Loucy (cell line): ENCODE measurements at regions not wholly inside any gene's neighbourhood (a gene's known extent, or its start where the extent isn't known, plus 50 kb on each side); places are given as distances from the start of the nearest gene placed in this dataset.

Experiments used
- H2AFZ ChIP-seq: fragments of 200-600 bp; sonication (generic); 2 replicates; pipeline ENCODE4 v1.6.0; 2016; ENCODE audit warnings: antibody characterized with exemption, mild to moderate bottlenecking, low read length, moderate library complexity
- H3F3A ChIP-seq: fragments of 200-600 bp; 2 replicates; pipeline ENCODE4 v1.6.0; 2016; ENCODE audit warnings: antibody characterized with exemption, low read depth, mild to moderate bottlenecking
- H3K27me3 ChIP-seq: fragments of 200-600 bp; sonication (generic); 2 replicates; pipeline ENCODE4 v1.6.1; 2014; ENCODE audit warnings: low read length, mild to moderate bottlenecking; ENCODE audit not compliant: insufficient read depth, poor library complexity, severe bottlenecking
- H3K36me3 ChIP-seq: fragments of 200-600 bp; sonication (generic); 2 replicates; pipeline ENCODE4 v1.6.1; 2016; ENCODE audit warnings: low read length; ENCODE audit not compliant: insufficient read depth
- H3K4me1 ChIP-seq: fragments of 200-600 bp; sonication (generic); 2 replicates; pipeline ENCODE4 v1.5.1; 2014; ENCODE audit warnings: low read length, mild to moderate bottlenecking; ENCODE audit not compliant: insufficient read depth, poor library complexity, severe bottlenecking
- H3K4me2 ChIP-seq: fragments of 200-600 bp; sonication (generic); 2 replicates; pipeline ENCODE4 v1.6.0; 2014; ENCODE audit warnings: antibody characterized with exemption, low read length, low read depth, mild to moderate bottlenecking; ENCODE audit not compliant: poor library complexity, severe bottlenecking
- H3K4me3 ChIP-seq: fragments of 200-600 bp; sonication (generic); 2 replicates; pipeline ENCODE4 v1.5.1; 2014; ENCODE audit warnings: low read length, mild to moderate bottlenecking, mixed read lengths; ENCODE audit not compliant: poor library complexity, severe bottlenecking
- H3K79me2 ChIP-seq: fragments of 200-600 bp; sonication (generic); 2 replicates; pipeline ENCODE4 v1.6.1; 2014; ENCODE audit warnings: low read length; ENCODE audit not compliant: insufficient read depth
- H3K9ac ChIP-seq: fragments of 200-600 bp; sonication (generic); 2 replicates; pipeline ENCODE4 v1.6.0; 2014; ENCODE audit warnings: mild to moderate bottlenecking, low read depth, low read length, moderate library complexity; ENCODE audit not compliant: poor library complexity, severe bottlenecking
- H3K9me2 ChIP-seq: fragments of 200-600 bp; sonication (generic); replicated peaks from 2 replicates; pipeline ENCODE4 v1.6.1; 2016; ENCODE audit warnings: low read depth, low read length, mixed read lengths
- H3K9me3 ChIP-seq: fragments of 200-600 bp; sonication (generic); 2 replicates; pipeline ENCODE4 v1.6.1; 2014; ENCODE audit warnings: mild to moderate bottlenecking, antibody characterized with exemption, low read length, low read depth; ENCODE audit not compliant: insufficient read depth
- H4K20me1 ChIP-seq: fragments of 200-600 bp; sonication (generic); 2 replicates; pipeline ENCODE4 v1.6.0; 2014; ENCODE audit warnings: antibody characterized with exemption, low read length, mild to moderate bottlenecking; ENCODE audit not compliant: insufficient read depth, poor library complexity, severe bottlenecking
- CTCF ChIP-seq: fragments of 200-600 bp; sonication (generic); conservative IDR thresholded peaks from 2 replicates; pipeline ENCODE4 v1.5.1; 2014; ENCODE audit warnings: mild to moderate bottlenecking, antibody characterized with exemption, low read length
- EZH2phosphoT487 ChIP-seq: fragments of 200-600 bp; IDR thresholded peaks from 2 replicates; pipeline ENCODE4 v1.6.1; 2018; ENCODE audit warnings: antibody characterized with exemption, mild to moderate bottlenecking, moderate library complexity, borderline replicate concordance

- H3F3A ChIP-seq = no peaks in the 10 kb centered on the region
- no peak for TF ChIP-seq CTCF
- TF ChIP-seq EZH2phosphoT487 = no peak
- no peaks in the 10 kb centered on the region for H3K27me3 ChIP-seq
- peaks cover 4% of the 10 kb centered on the region; the same call in 1 of the 2 replicates for H3K9me3 ChIP-seq
- no peaks in the 10 kb centered on the region for H3K9me2 ChIP-seq
- no peak overlapping the region for H2AFZ ChIP-seq
- no peaks in the 10 kb centered on the region for H3K79me2 ChIP-seq
- no peak overlapping the region for H3K9ac ChIP-seq
- no peaks in the 10 kb centered on the region for H4K20me1 ChIP-seq
- H3K4me1 ChIP-seq = no peaks in the 10 kb centered on the region
- H3K4me3 ChIP-seq = no peak overlapping the region
- H3K4me2 ChIP-seq = no peak overlapping the region
- no peaks in the 10 kb centered on the region for H3K36me3 ChIP-seq
Measured at GRCh38 chr12:58719161-58719560, 201.1 kb downstream of the LRIG3 start.

GRCh38 chr12:58720421-58720820 lies 199.9 kb downstream of the LRIG3 start:
- no peak overlapping the region for H2AFZ ChIP-seq
- no peaks in the 10 kb centered on the region for H3K9me2 ChIP-seq
- no peaks in the 10 kb centered on the region for H3K36me3 ChIP-seq
- H3K4me3 ChIP-seq = no peak overlapping the region
- no peaks in the 10 kb centered on the region for H3K4me1 ChIP-seq
- no peaks in the 10 kb centered on the region for H3F3A ChIP-seq
- no peaks in the 10 kb centered on the region for H3K9me3 ChIP-seq
- H3K79me2 ChIP-seq = no peaks in the 10 kb centered on the region
- TF ChIP-seq CTCF (no peak), EZH2phosphoT487 (no peak)
- H3K4me2 ChIP-seq = no peak overlapping the region
- no peak overlapping the region for H3K9ac ChIP-seq
- H4K20me1 ChIP-seq = no peaks in the 10 kb centered on the region
- H3K27me3 ChIP-seq = no peaks in the 10 kb centered on the region

- Histone ChIP-seq H3F3A (no peaks in the 10 kb centered on the region), H3K9me3 (no peaks in the 10 kb centered on the region), H3K9me2 (no peaks in the 10 kb centered on the region), H3K27me3 (no peaks in the 10 kb centered on the region), H2AFZ (no peak overlapping the region), H3K4me2 (no peak overlapping the region), H3K9ac (no peak overlapping the region), H3K79me2 (no peaks in the 10 kb centered on the region), H3K4me1 (no peaks in the 10 kb centered on the region), H3K4me3 (no peak overlapping the region), H4K20me1 (no peaks in the 10 kb centered on the region), H3K36me3 (no peaks in the 10 kb centered on the region)
- TF ChIP-seq CTCF = no peak
- no peak for TF ChIP-seq EZH2phosphoT487
Measured at GRCh38 chr12:58725400-58726105, 194.8 kb downstream of the LRIG3 start.
